Gastroesophageal sphincter (tissue), 3 donors: ENCODE measurements at regions not wholly inside any gene's neighbourhood (a gene's known extent, or its start where the extent isn't known, plus 50 kb on each side); places are given as distances from the start of the nearest gene placed in this dataset.

ENCODE experiments used
- CTCF ChIP-seq, 4 experiments: fragments of 200-600 bp in 2 of 4; fragments of 450-650 bp in 2 of 4; sonication (generic) in 1 of 4; IDR thresholded peaks; one replicate each; pipeline ENCODE4 v1.5.1; 2017 to 2019; ENCODE audit warnings: antibody characterized with exemption in 4 of 4, mild to moderate bottlenecking in 2 of 4, moderate library complexity in 2 of 4
- EP300 ChIP-seq: sonication (generic); formaldehyde crosslinking; IDR thresholded peaks from one replicate; pipeline ENCODE4 v1.6.1; 2017; ENCODE audit warnings: antibody characterized with exemption, mild to moderate bottlenecking
- POLR2A ChIP-seq, 2 donors: fragments of 450-650 bp; IDR thresholded peaks; one replicate each; pipeline ENCODE4 v1.6.1; 2017; ENCODE audit warnings: antibody characterized with exemption in 2 of 2, mild to moderate bottlenecking in 2 of 2, moderate library complexity in 1 of 2
- POLR2AphosphoS5 ChIP-seq: sonication (generic); formaldehyde crosslinking; IDR thresholded peaks from one replicate; pipeline ENCODE4 v1.6.1; 2017; ENCODE audit warnings: antibody characterized with exemption

- TF ChIP-seq CTCF (IDR thresholded peaks at IDR 0.05) (no peak), POLR2AphosphoS5 (no peak), POLR2A (IDR thresholded peaks at IDR 0.05) (no peak), EP300 (no peak)
These were observed 864.6 kb downstream of the SUCLG1 start for GRCh38 chr2:83594241-83595120.
